ENCODE measurements at regions not wholly inside any gene's neighbourhood (a gene's known extent, or its start where the extent isn't known, plus 50 kb on each side); places are given as distances from the start of the nearest gene placed in this dataset.

DNA sequence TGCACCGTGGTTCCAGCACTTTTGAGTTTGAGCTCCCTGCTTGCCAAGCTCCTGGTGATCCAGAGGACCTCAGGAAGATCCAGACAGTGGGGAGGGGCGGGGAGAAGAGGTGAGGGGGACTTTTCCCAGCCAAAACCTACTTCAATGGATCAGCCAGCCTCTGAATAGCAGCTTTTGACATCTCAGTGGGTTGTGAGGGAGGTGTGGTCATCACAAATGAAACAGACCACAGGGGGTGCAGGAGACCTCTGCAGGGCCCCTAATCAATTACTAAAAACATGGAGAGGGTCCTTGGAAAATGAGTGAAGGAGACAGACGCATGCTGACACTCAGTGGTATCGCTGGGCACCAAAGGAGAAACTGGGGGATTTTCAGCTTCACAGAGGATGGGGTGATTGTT is 372.7 kb downstream of the ZNF521 start:
- H3K4me3 ChIP-seq (ENCODE audit: low read length): no peak overlapping the region
- no peak for TF ChIP-seq CTCF (conservative IDR thresholded peaks at IDR 0.05; ENCODE audit: low read depth, low read length)
- no peak for DNase-seq (ENCODE audit: low read depth)

- DNase-seq (ENCODE audit: low read depth): no peak
- no peak for TF ChIP-seq CTCF (conservative IDR thresholded peaks at IDR 0.05; ENCODE audit: low read depth, low read length)
- H3K4me3 ChIP-seq (ENCODE audit: low read length): no peak overlapping the region
Measured at GRCh38 chr18:24982831-24983230, 369.1 kb downstream of the ZNF521 start.

- DNase-seq (ENCODE audit: low read depth): no peak
- H3K4me3 ChIP-seq (ENCODE audit: low read length): no peak overlapping the region
- no peak for TF ChIP-seq CTCF (conservative IDR thresholded peaks at IDR 0.05; ENCODE audit: low read depth, low read length)
Measured at GRCh38 chr18:24983566-24984139, 368.3 kb downstream of the ZNF521 start.

DNA sequence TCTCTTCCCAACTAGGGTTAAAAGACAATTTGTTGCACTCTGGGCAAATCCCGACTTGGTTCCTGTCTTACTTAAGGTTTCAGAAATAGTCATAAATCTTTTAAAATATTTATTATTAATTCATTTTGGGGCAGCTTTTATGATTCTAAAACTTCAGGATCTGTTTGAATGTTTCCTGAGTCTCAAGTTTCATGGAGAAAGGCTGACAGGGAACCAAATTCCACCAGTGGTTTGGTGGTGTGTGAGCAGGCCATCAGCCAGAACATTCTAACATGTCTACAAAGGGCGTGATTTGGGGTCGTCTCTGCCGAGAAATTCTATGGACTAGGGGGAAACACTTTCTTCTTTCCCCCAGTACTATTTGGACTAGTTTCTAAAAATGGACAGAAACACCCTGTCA is 366.4 kb downstream of the ZNF521 start:
- no peak overlapping the region for H3K4me3 ChIP-seq (ENCODE audit: low read length)
- no peak for TF ChIP-seq CTCF (conservative IDR thresholded peaks at IDR 0.05; ENCODE audit: low read depth, low read length)
- no peak for DNase-seq (ENCODE audit: low read depth)

GRCh38 chr18:24986666-24987302 is 365.2 kb downstream of the ZNF521 start:
- no peak for TF ChIP-seq CTCF (conservative IDR thresholded peaks at IDR 0.05; ENCODE audit: low read depth, low read length)
- no peak for DNase-seq (ENCODE audit: low read depth)
- H3K4me3 ChIP-seq (ENCODE audit: low read length): no peak overlapping the region

DNA sequence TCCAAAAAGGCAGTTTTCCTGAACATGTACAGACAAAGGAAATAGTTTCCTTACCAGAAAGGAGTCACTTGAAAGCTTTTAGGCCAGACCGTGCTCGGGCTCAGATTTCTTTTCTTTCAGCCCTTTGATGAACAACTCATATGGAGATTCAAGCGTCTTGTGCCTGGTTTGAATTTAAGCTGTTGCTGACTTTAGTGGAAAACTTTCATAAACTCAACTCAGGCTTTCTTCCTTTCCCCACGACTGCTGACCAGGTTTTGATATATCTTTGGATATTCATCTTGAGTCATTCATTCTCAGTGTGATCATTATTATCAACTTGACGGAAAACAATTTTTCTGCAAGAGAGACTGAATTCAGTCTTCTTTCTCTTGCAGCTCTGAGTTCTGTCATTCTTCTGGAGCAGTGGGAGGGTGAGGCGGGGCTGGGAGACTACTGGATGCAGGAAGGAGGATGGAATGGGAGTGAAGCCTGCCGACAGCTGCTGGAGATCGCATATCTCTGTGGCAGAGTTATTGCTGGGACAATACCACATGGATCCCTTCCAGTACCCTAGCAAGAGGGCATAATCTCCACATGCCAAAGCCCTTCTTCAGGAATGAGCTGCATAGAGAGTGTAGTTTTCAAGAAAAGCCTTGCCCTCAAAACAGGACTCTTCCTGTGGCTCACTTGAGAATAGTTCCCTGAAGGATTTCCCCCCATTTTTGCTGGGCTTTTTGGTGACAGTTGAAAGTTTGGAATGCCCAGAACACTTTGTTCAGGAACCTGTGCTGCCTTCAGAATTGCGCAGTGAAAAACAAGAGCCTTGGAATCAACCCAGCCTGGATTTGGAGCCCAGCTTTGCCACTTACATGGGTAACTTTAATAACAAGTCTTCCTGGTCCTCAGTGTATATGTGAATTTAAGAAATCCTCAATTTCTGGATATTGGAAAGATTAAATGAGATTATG is 364.4 kb downstream of the ZNF521 start:
- no peak for TF ChIP-seq CTCF (conservative IDR thresholded peaks at IDR 0.05; ENCODE audit: low read depth, low read length)
- no peak overlapping the region for H3K4me3 ChIP-seq (ENCODE audit: low read length)
- DNase-seq (ENCODE audit: low read depth): no peak

All from retinal pigment epithelial cell (primary cell).